T-helper 17 cell (primary cell): ENCODE measurements at regions not wholly inside any gene's neighbourhood (a gene's known extent, or its start where the extent isn't known, plus 50 kb on each side); places are given as distances from the start of the nearest gene placed in this dataset.

Experiments
- ATAC-seq: fragments of 150-1000 bp; cut with Tn5 transposase; 2 replicates; pipeline ENCODE4 v1.10.0; 2021; ENCODE audit warnings: mild to moderate bottlenecking, moderate library complexity
- DNase-seq, 3 donors: peaks; one replicate each; pipeline versions ENCODE4 v3.0.0 to v3.0.0-alpha.2; 2020 to 2021
- H3K9me3 ChIP-seq: one replicate; pipeline ENCODE4 v1.7.0; 2013; ENCODE audit warnings: low read length, mild to moderate bottlenecking; ENCODE audit not compliant: control insufficient read depth, poor library complexity, severe bottlenecking
- H3K27ac Mint-ChIP-seq: one replicate; pipeline ENCODE4 v1.8.0; 2022; ENCODE audit warnings: mild to moderate bottlenecking, moderate library complexity, mixed read lengths
- H3K27me3 Mint-ChIP-seq: one replicate; pipeline ENCODE4 v1.8.0; 2022; ENCODE audit warnings: mixed read lengths
- H3K36me3 Mint-ChIP-seq: one replicate; pipeline ENCODE4 v1.8.0; 2022; ENCODE audit warnings: low read depth, mixed read lengths
- H3K4me1 Mint-ChIP-seq: one replicate; pipeline ENCODE4 v1.8.0; 2022; ENCODE audit warnings: mild to moderate bottlenecking, mixed read lengths
- H3K4me3 Mint-ChIP-seq: one replicate; pipeline ENCODE4 v1.8.0; 2022; ENCODE audit warnings: mild to moderate bottlenecking, moderate library complexity, mixed read lengths

DNA sequence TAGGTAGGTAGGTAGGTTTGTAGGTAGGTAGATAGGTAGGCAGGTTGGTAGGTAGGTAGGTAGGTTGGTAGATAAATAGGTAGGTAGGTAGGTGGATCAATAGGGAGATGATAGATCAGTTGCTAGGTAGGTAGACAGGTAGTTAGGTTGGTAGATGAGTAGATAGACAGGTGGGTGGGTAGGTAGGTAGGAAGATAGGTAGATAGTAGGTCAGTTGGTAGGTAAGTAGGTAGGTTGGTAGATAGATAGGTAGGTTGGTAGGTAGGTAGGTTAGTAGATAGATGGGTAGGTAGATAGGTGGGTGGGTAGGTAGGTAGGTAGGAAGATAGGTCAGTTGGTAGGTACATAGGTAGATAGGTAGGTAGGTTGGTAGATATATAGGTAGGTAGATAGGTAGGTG is 72.0 kb upstream of the PDE10A start:
- no peaks in the 10 kb centered on the region for H3K9me3 ChIP-seq
- H3K27ac Mint-ChIP-seq = no peak overlapping the region
- H3K36me3 Mint-ChIP-seq = no peaks in the 10 kb centered on the region
- DNase-seq (no peak), ATAC-seq (no peak)
- H3K27me3 Mint-ChIP-seq = peaks cover 7% of the 10 kb centered on the region
- no peak overlapping the region for H3K4me3 Mint-ChIP-seq
- no peaks in the 10 kb centered on the region for H3K4me1 Mint-ChIP-seq

DNA sequence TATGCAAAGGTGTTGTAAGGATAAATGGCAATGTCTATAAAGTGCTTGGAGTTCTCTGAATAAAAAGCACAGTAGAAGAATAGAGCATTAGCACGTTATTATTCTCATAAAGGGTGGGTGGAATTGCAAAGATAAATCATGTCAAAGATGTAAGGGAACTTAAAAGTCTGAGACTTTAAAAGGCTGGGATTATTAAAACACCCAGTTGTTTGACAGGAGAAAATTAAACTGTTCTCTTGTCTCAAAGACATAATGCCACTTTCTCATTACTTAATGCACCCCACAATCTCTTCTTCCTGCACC is 70.4 kb upstream of the PDE10A start:
- H3K4me3 Mint-ChIP-seq = no peak overlapping the region
- ATAC-seq = no peak
- no peaks in the 10 kb centered on the region for H3K4me1 Mint-ChIP-seq
- H3K9me3 ChIP-seq = no peaks in the 10 kb centered on the region
- peaks cover 7% of the 10 kb centered on the region for H3K27me3 Mint-ChIP-seq
- no peak for DNase-seq
- H3K36me3 Mint-ChIP-seq = no peaks in the 10 kb centered on the region
- no peak overlapping the region for H3K27ac Mint-ChIP-seq

DNA sequence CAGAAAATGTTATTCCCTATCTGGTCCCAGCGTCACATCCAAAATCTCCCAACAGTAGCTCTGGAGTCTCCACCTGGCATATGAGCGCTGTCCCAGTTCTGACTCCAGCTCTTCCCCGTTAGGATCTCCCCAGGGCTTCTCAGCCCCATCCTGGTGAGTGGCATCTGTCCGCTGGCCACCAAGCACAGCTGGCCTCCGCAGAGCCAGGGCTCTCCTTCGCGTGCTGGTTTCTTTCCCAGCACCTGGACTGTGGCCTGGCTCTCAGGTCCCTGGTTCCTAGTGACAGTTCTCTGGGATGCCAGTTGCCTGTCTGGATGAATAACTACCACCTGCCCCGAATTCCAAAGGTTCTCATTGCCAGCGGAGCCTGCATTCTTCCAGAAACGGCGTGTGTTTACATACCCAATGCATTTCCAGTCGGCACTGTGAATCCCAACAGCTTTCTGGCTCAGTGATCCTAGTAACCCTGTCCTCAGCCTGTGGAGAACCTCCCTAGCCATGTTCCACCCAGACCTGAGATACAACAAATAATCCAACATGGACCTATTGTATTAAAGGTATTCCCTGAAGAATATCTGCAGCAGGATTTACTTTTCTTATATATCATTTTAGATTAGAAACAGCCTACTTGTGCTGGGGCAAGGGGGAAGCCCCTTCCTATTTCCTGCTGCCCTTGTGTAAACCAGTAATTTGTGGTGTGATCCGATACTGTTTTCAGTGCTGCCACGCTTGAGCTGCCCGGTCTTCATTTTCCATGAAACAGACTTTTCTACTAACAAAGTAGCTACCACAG is 69.9 kb upstream of the PDE10A start:
- no peak for DNase-seq
- Mint-ChIP-seq H3K4me3 (no peak overlapping the region), H3K4me1 (no peaks in the 10 kb centered on the region), H3K36me3 (no peaks in the 10 kb centered on the region), H3K27ac (no peak overlapping the region), H3K27me3 (peaks cover 7% of the 10 kb centered on the region)
- H3K9me3 ChIP-seq = no peaks in the 10 kb centered on the region
- ATAC-seq = no peak

DNA sequence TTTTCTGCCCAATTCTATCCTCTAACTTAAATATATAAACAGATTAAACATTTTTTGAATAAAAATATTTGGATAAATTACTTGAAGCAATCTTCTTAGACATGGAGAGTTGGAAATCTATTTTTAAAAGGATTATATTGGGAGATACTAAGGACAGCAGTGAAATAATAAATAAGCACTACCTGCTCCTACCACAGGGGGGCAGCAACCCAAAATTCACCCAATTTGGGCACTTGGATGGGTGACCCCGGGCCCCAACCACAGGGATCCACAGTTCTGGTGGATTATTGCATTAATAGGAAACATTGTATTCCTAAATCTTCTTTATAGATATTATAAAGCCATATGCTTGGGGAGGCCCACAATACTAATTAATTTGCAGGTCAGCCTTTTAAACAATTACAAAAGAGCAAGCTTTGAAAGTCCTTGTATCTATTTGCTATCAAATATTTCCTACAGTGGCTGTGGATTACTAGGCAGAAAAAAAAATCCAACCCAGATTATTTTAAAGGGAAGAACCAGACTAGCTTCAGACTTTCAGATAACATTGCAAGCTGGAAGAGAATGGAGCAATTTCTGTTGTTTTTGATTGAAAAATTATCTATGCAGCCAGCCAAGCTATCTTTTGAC is 66.4 kb upstream of the PDE10A start:
- Mint-ChIP-seq H3K27me3 (peaks cover 19% of the 10 kb centered on the region), H3K4me1 (no peaks in the 10 kb centered on the region), H3K36me3 (no peaks in the 10 kb centered on the region), H3K27ac (no peak overlapping the region), H3K4me3 (no peak overlapping the region)
- H3K9me3 ChIP-seq = no peaks in the 10 kb centered on the region
- DNase-seq = no peak
- no peak for ATAC-seq

DNA sequence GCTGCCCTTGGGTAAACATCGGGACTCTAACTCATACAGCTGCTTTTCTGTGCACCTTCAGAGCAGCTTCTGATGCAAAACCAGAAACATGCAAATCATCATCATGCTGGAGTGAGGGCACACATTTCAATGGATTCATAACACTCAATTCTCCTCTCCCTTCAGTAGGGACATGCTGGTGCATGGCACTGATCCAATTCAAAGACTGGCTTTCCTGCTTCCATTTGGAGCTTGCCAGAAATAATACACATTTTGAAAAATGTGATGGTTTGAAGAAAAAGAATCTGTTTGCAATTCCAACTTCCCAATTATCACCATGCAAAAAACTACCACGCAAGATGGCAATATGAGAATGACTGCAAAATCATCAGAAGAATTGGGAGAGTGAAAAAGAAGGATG is 65.2 kb upstream of the PDE10A start:
- no peaks in the 10 kb centered on the region for H3K36me3 Mint-ChIP-seq
- H3K27me3 Mint-ChIP-seq = peaks cover 20% of the 10 kb centered on the region
- ATAC-seq = no peak
- H3K4me1 Mint-ChIP-seq = no peaks in the 10 kb centered on the region
- no peak overlapping the region for H3K27ac Mint-ChIP-seq
- no peak for DNase-seq
- H3K9me3 ChIP-seq = no peaks in the 10 kb centered on the region
- no peak overlapping the region for H3K4me3 Mint-ChIP-seq

DNA sequence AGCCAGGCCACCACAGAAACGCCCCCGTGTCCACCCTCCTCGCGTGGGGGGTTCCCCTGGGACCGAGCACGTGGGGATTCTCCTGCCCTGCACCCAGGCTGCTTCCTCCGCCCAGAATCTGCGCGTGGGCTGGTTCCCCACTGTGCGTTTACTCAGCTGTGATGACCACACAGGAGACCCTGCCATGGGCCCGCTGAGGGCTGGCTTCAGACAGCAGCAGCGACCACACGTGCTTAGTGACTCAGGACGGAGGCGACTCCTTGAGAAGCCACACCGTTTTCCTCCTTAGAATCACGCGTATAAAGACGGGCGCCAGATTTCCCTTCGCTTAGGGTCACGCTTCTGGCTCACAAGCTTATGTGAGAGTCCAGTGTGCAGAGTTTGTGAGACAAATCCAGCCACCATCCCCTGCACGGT is 63.9 kb upstream of the PDE10A start:
- Mint-ChIP-seq H3K4me1 (no peaks in the 10 kb centered on the region), H3K27ac (no peak overlapping the region), H3K36me3 (no peaks in the 10 kb centered on the region), H3K4me3 (no peak overlapping the region), H3K27me3 (peaks cover 20% of the 10 kb centered on the region)
- H3K9me3 ChIP-seq = no peaks in the 10 kb centered on the region
- no peak for ATAC-seq
- no peak for DNase-seq

DNA sequence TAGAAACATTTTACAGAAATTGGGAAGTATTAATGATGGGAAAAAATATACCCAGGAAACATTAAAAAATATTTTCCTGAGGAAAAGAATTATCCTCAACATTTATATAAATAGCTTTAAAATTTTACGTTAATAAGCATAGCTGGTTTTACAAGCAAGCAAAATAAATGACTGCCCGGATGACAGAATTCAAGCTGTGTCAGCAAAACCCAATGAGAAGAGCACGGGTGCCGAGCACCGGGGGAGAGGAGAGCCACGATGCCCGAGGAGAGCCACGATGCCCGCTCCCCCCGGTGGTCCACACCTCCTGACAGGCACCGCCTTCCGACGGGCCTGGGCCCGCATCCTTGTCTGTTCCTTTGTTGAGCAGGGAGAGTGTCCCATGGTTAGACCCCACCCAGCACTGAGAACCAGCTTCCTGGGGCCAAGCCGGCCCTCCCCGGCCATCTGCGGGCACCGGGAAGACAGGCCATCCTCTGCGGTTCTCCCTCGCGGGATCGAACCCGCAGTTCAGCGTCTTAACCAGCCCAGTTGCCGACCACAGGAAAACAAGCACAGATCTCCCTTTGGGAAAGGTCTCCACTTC is 63.3 kb upstream of the PDE10A start:
- Mint-ChIP-seq H3K4me3 (no peak overlapping the region), H3K4me1 (no peaks in the 10 kb centered on the region), H3K36me3 (no peaks in the 10 kb centered on the region), H3K27me3 (peaks cover 20% of the 10 kb centered on the region), H3K27ac (no peak overlapping the region)
- ATAC-seq (no peak), DNase-seq (no peak)
- no peaks in the 10 kb centered on the region for H3K9me3 ChIP-seq

DNA sequence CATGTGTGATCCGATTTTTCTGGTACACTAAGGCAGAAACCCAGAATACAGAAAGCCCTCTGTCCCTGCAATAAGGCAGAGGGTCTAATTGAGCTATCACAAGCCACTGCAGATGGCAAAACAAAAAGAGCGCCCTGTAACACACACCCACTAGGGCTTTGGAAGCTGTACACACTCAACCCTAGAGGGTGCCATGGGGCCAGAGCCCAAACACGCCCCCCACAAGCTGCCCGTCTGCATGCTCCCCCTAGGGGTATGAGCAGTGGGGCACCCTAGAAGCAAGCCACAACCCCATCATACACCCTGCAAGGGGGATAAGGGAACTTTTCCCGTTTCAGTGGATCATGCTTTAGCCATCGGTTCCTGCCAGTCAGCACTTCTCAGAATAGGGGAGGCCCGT is 62.2 kb upstream of the PDE10A start:
- peaks cover 14% of the 10 kb centered on the region for H3K27me3 Mint-ChIP-seq
- H3K36me3 Mint-ChIP-seq = no peaks in the 10 kb centered on the region

DNA sequence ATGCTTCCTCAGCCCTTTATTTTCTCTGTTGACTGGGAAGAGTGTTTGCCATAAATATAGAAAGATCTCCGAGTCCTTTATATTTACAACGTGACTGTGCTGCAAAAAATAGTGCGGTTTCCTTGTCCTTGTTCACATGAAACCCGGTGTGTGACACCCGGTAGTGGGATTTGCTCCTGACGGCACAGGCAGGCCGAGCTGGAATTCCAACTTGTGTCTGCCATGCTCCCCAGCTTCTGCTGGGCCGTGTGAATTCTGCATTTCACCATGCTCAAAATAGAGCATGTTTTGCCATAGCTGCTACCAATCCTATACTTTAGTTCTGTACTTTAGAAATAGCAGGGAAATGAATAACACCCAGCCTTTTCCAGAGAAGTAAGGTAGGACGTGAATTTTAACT is 60.3 kb upstream of the PDE10A start:
- Mint-ChIP-seq H3K4me1 (no peaks in the 10 kb centered on the region), H3K27me3 (peaks cover 24% of the 10 kb centered on the region), H3K27ac (no peak overlapping the region), H3K4me3 (no peak overlapping the region), H3K36me3 (no peaks in the 10 kb centered on the region)
- H3K9me3 ChIP-seq = no peaks in the 10 kb centered on the region
- DNase-seq (no peak), ATAC-seq (no peak)

More for the DNA sequence above, 62.2 kb upstream of the PDE10A start:
- ATAC-seq (no peak), DNase-seq (no peak)
- no peak overlapping the region for H3K4me3 Mint-ChIP-seq
- H3K4me1 Mint-ChIP-seq = no peaks in the 10 kb centered on the region
- no peak overlapping the region for H3K27ac Mint-ChIP-seq
- H3K9me3 ChIP-seq = no peaks in the 10 kb centered on the region

DNA sequence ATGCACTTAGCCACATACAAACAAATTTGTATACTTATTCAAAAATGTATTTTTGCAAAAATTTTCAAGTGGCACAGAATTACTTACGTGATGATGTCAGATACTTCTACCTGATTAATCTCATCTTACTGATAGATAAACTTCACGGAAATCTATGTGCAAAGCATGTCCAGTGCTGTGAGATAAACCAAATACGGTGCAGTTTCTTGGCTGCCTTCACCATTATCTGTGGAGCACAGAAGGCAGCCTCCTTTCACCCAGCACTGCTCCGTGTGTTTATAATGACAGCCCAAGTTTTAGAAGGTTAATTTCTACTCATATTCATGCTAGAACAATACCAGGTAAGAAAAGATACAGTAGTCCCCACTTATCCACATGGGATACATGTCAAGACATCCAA is 59.0 kb upstream of the PDE10A start:
- H3K9me3 ChIP-seq = no peaks in the 10 kb centered on the region
- Mint-ChIP-seq H3K36me3 (no peaks in the 10 kb centered on the region), H3K4me1 (no peaks in the 10 kb centered on the region), H3K4me3 (no peak overlapping the region), H3K27me3 (peaks cover 28% of the 10 kb centered on the region), H3K27ac (no peak overlapping the region)
- ATAC-seq (no peak), DNase-seq (no peak)

DNA sequence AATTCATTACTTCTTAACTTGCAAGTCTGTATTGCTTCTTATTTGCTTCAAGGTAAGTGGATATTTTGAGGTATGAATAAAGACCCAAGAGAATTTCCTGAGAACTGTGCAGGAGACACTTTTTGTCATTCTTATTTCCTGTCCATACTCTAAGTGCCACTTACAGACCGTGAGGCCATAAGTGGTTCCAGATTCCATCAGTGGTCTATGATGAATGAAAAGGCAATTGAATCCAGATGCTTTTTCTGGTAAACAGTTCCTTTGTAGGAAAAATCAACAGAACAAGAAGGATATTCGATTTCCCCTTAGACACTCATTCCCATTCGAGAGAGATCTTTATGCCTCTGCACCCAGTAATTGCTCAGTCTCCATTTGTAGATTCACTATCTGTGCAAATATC is 58.3 kb upstream of the PDE10A start:
- no peaks in the 10 kb centered on the region for H3K9me3 ChIP-seq
- ATAC-seq (no peak), DNase-seq (no peak)
- Mint-ChIP-seq H3K4me3 (no peak overlapping the region), H3K36me3 (no peaks in the 10 kb centered on the region), H3K4me1 (no peaks in the 10 kb centered on the region), H3K27ac (no peak overlapping the region), H3K27me3 (peaks cover 26% of the 10 kb centered on the region)

DNA sequence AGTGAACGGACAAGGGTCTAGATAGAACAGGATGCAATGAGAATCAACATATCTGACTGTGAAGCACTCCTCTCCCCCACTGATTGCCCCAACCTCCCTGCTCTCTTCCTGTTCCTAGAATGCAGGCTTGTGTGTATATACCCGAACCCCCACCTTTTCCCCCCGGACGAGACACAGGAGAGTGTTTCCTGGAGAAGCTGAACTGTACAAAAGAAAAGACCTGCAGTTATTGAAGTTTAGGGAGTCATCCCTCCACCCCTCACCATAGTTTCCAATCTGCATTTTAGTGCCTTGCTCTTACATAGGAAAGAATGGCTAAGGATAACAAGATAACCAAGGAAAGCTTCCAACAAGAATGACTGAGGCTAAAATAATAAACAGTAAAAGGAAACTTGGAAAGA is 55.5 kb upstream of the PDE10A start:
- no peaks in the 10 kb centered on the region for H3K36me3 Mint-ChIP-seq
- no peaks in the 10 kb centered on the region for H3K9me3 ChIP-seq
- no peaks in the 10 kb centered on the region for H3K4me1 Mint-ChIP-seq
- DNase-seq (no peak), ATAC-seq (no peak)
- peaks cover 23% of the 10 kb centered on the region for H3K27me3 Mint-ChIP-seq
- H3K27ac Mint-ChIP-seq = no peak overlapping the region
- no peak overlapping the region for H3K4me3 Mint-ChIP-seq

DNA sequence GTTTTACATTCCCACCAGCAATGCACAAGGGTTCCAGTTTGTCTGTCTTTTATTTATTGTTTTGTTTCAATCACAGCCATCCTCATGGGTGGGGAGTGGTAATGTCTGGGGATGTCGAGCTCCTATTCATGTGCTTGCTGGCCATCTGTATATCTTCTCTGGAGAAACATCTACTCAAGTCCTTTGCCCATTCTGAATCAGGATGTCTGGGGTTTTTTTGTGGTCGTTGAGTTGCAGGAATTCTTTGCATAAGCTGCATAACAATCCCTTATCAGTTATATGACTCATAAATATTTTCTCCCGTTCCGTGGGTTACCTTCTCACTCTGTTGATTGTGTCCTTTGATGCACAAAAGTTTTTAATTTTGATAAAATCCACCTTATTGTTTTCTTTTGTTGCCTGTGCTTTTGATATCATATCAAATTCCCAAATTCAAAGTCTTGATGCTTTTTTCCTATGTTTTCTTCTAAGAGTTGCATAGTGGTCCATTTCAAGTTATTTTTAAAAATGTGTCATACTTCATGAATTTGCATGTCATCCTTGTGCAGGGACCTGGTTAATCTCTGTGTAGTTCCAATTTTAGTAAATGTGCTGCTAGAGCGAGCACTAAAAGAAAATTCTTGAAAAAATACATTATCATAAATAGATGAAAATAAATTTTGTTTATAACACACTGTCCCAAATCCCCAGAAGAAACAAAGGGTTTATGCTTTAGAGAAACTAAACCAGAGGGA is 54.9 kb upstream of the PDE10A start:
- no peak for ATAC-seq
- no peak for DNase-seq
- no peak overlapping the region for H3K27ac Mint-ChIP-seq
- peaks cover 27% of the 10 kb centered on the region for H3K27me3 Mint-ChIP-seq
- no peak overlapping the region for H3K4me3 Mint-ChIP-seq
- H3K4me1 Mint-ChIP-seq = no peaks in the 10 kb centered on the region
- no peaks in the 10 kb centered on the region for H3K36me3 Mint-ChIP-seq
- H3K9me3 ChIP-seq = no peaks in the 10 kb centered on the region
